NCI-H1694 (cell line): ENCODE measurements at regions not wholly inside any gene's neighbourhood (a gene's known extent, or its start where the extent isn't known, plus 50 kb on each side); places are given as distances from the start of the nearest gene placed in this dataset.

ENCODE experiments used
- DNase-seq: peaks from one replicate; lab custom pipeline; 2025; lab: John Stamatoyannopoulos, UW

DNA sequence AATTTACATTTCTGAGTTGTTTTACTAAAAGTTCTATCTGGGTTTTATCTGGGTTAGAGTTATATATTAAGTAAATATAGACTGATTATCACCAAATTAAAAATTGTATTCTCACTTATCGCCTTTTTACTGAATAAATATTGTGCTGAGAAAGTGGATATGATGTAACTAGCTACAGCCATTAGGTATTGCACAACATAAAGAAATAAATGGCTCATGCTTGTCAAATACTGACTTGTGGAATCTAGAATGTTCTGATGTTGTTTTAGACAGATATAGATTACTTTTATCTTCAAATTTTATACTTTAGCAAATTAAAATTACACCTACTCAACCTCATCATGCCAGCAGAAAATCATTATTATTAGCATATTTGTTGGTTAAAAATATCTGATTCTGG lies 1277.1 kb upstream of the MIR17HG start:
- DNase-seq, result no peak

DNA sequence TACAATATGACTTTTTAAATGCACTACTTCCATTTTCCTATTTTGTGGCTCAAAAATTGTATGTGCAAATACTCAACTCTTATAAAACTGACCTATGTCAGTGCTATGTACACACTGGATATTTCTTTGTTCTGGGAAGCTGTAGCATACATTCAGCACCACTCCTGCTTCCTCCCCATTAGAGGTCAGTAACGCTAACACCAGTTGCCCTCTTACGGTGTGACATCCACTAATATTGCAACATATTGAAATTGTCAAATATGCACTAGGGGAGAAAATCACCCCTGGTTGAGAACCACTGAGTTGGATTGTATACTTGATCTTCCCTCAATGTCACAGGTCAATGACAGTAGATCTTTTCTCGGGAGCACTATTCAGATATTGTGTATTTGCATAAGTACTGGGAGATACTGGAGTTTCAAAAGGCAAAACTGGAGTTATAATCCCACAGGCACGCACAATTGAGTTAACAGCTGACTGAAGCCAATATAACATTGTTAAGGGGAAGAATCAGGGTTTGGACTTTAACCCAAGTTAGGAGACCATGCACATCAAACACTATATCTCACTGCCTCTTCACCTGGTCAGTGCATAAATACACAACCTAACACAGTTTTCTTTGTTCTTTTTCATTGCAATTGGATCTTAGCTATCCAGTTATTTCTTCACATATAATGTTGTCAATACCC lies 1276.5 kb upstream of the MIR17HG start:
- DNase-seq, result no peak

DNA sequence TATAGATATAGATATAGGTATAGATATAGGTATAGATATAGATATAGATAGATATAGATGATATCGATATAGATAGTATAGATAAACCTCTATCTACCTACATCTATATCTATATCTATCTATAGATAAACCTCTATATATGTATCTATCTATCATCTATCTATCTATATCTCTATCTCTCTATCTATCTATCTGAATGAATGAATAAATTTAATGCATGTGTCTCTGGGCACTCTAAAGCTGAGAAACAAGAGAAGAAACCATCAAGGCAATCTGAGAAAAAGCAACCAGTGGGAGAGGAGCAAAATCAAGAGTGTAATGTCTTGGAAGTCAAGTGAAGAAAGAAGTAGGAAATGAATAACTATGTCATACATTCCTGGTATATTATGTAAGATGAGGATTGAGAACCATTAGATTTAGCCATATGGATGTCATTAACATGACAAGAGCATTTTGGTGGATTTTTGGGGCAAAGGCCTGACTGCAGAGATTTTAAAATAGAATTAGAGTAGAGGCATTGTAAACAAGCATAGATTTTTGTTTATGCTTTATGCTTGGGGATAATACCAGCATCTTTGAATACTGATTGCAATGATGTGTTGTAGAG lies 1262.7 kb upstream of the MIR17HG start:
- DNase-seq, result no peak

DNA sequence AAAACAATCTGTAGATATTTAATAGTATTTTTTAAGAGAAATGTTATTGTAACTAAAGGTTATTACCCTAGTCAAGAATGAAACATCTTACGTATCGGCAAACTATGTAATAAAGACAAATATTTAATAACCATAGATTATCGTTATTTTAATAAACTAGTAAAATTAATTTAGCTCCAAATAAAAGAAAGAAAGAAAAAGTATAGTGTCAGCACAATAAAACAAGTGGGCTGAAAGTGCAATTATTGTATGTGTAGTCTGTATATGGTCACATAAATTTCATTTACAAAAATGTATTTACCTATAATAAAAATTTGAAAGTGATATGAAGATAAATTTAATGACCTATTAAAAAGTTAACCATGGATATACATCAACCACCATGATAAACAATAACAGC lies 1258.4 kb upstream of the MIR17HG start:
- no peak for DNase-seq

DNA sequence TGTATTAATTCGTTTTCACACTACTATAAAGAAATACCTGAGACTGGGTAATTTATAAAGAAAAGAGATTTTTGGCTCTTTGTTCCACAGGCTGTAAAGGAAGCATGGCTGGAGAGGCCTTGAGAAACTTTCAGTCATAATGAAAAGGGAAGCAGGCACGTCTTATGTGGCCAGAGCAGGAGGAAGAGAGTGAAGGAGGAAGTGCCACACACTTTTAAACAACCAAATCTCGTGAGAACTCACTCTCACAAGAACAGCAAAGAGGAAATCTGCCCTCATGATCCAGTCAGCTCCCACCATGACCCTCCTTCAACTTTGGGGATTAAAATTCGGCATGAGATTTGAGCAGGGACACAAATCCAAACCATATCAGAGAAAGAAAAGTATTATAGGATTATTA lies 1255.9 kb upstream of the MIR17HG start:
- no peak for DNase-seq

DNA sequence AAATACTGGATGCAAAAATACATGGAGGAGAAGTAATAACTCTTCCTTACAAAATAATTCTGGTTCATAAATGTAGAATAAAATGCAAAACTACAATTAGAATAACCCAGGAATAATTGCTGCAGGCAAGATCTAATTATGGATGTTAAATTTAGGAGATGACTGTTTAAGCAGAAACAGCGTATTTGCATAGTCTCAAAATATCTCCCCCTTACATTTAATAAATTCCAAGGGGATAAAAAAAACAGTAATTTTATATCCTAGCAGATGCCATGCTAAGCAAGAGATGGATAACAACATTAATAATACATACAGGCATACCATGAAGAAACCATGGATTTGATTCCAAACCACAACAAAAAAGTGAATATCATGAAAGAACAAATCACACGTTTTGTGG lies 1253.1 kb upstream of the MIR17HG start:
- no peak for DNase-seq

DNA sequence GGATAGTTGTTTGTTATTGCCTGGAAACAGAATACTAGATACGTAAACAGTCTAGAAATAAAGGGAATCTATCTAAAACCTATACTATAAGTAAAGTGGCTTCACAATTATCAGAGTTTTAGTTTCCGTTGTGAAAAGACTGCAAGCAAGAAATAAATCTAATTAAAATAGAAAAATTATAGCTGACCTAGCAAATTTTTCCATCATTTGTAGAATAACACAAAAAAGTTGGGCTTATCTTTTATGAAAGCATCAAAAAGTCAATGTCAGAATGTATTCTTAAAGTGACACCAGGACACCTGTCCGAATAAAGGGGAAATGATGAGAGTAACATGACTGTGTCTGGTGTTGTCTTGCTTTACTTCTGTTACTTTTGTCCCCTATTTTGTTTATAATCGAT lies 1248.9 kb upstream of the MIR17HG start:
- no peak for DNase-seq

DNA sequence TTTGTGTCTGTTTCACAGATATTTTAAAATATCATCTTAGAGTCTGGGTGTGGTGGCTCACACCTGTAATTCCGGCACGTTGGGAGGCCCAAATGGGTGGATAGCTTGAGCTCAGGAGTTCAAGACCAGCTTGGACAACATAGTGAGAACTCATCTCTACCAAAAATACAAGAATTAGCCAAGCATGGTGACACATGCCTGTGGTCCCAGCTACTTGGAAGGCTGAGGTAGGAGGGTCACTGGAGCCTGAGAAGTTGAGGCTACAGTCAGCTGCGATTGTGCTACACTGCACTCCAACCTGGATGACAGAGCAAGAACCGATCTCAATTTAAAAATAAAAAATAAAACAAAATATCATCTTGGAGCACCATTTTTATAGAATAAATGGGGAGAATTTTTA lies 1247.6 kb upstream of the MIR17HG start:
- DNase-seq, result no peak

DNA sequence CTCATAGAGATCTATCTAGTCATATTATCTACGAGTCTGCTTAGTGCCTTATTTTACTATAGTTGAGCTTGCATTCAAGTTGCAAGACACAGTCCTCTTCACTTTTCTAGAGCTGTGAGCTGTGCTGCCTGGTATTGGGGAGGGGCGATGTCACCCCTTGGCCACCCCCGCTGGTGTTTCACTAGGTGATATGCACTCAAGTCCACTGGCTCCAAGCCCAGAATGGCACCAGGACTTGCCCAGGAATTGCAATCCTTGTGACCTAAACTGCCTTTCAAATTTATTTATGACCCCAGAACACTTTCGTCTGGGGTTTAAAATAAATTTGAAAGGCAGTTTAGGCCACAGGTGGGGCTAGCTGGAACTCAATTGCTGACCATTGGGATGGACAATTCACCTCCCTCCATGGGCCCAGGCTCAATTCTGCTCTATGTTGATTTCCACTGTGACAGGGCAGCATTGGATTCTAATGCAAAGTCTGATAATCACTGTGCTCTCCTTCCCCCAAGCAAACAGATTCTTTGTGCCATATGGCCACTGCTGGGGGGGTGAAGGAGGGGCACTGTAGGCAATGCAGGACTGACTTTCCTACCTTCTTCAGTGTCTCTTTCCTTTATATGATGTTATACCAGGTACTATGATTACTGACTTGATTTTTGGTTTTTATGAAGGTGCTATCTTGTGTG lies 1244.2 kb upstream of the MIR17HG start:
- no peak for DNase-seq

DNA sequence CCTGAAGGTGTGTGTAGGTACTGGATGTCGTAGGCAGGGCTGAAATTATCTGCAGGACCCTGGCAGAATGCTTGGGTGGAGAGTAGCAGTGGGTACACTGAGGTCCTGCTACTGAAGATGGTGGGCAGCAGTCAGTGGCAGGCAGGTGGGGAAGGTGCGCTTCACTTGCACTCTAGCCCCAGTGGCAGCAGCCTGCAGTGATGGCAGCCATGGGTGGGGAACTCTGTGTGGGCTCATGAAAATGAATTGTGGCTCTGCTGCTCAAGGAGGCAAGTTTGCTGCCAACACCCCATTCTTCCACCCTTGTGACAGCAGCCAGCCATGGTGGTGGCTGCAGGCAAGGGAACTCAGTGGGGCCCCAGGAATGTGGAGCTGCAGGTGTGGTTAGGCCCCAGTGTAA lies 1242.7 kb upstream of the MIR17HG start:
- DNase-seq, result no peak

DNA sequence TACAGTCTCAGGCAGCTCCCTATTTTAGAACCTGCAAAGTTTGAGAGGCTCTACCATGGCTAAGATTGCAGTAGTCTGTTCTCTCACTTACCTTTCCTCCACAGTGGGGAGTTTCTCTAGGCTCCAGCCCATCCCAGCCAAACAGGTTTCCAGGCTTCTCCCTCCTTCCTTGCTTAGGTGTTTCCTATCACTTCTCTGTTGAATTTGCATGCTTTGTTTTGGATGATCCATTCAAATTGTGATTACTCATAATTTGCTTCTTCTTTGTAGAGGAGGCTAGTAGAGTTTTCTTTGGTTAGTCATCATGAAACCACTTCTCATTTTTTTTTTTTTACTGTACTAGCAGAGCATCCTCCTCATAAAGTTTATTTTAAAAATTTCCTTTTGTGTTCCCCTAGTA lies 1242.2 kb upstream of the MIR17HG start:
- no peak for DNase-seq

DNA sequence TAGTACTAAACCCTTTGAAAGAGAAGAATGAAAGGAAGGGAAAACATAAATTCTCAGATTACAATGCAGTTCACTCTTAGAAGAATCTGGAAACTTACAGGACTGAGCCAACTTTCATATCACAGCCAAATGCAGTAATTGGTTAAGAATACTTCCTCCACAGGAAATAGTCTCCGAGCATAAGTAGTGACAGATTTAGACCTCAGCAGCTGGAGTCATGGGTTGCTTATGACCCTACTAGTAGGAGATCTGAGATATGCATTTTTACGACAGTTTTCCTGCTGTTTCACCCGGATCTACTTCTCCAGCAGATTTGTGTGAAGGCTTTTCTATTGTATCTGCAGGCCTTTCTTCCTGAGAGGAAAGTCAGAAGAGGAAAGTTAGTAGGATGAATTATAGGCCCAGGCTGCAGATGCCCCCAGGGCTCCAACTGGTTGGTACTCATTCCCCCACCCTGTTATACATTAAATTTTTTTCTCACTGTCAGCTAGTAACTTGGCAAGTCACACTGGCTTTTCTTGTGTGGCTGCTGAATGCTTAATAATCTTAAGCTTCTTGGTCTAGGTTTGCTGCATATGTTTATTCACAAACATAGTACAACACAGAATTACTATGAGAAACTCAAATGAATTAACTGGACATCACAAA lies 1241.5 kb upstream of the MIR17HG start:
- no peak for DNase-seq

DNA sequence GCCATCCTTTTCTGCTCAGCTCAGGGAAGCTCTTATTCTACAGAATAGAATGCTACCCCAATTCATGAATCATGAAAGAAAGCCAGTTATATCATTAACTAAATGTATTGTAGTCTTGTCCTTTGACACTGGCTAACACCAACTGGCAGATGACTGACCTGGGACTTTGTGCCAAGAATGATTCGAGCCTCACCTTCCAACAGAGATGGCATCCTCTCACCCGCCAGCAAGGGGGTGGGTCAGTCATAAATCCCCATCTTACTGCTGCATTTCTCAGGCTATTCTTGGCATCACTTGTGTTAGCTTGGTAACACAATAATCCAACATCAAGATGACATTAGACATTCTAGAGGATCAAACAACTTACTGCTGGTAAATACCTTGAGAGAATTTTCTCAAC lies 1239.8 kb upstream of the MIR17HG start:
- no peak for DNase-seq

DNA sequence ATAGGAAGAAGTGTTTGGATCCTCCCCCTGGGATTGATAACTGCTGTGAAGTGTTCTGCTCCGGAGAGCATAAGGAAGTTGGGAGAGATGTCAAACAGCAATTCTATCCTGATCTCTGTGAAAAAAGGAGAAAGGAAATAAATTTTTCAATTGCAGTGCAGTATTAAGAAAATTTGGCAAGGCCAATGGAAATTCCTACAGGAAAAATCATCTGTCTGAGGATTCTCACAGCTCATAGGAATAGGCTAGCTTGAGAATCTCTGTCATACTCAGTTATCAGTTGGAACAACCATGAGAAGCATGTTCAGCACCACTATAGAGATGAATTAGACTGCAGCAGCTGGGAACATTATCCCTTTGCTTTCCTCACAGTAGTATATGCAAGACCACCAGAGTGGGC lies 1238.9 kb upstream of the MIR17HG start:
- DNase-seq, result no peak

DNA sequence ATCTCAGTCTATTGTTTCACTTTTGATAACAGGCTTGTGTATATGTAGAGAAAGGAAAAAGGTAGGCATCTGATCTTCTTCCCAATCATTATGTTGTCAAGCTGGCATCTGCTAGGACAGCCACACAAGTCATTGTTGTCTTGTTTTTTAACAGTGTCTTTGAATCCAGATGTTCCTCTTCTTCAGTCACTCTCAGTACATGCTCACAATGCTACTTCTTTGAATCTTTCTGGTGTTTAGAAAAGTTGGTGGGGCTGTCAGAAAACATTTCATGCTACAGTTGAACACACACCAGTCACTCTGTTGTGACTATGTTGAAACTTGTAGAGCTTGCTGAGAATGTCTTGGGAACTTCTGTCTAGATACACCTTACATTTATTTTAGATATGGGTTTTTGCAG lies 1231.4 kb upstream of the MIR17HG start:
- no peak for DNase-seq

DNA sequence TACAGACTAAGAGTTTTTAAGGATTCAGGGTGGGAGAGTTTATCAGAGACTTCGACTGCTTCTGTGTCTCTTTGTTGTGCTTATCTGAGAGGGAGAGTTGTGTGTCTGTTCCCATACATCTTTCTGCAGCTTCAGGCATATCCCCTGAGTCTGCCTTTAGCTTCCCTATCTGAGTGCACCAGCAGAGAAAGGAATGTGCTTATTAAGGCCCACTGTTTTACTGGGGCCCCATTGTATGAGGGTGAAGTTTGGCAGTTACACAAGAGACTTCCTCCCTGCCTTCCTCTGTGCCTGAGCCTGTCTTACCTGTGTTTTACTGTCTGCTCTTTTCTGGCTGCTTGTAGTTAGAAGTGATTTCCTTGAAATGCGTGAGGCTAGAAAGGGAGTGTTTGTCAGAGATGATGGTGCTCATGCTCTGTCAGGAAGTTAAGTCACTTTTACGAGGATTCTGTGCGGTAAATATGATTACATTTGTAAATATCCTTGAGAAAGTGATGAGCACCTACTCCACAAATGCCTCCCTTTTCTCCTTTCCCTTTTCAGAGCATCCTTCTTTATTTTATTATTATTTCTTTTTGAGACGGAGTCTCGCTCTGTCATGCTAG lies 1228.9 kb upstream of the MIR17HG start:
- no peak for DNase-seq

DNA sequence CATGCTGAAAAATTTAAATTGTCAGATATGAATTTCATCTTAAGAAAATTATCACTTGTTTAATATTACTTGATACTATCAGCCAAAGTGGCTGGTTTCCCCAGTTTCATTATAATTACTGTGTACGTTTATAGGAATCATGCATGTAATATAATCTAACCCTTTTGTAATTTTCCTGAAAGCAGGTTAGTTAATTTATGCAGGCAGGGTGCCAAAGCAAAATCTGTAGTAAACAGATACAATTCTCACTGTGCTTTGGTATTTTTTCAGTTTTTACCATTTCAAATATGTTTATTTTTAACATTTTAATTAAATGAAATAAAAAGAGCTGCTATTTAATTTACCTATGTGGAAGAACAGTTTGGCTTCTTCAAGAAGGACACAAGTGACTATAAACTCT lies 1227.5 kb upstream of the MIR17HG start:
- DNase-seq, result no peak

DNA sequence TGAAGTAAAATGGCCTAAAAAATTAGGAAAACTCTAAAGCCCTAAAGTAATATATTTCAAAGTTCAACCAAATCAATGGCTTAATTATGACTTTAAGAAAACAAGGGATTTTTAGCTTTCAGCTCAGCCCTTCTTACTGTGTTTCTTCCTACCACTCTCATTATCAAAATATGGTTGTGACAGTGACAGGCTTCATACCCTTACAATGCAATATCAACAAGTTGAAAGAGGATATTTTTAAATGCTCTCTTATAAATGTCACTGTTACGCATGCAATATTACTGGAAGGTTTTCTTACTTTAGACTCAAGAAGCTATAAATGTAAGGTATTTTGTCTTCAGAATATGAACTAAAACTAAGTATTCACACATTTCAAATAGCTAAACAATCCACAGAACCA lies 1225.7 kb upstream of the MIR17HG start:
- DNase-seq, result no peak

DNA sequence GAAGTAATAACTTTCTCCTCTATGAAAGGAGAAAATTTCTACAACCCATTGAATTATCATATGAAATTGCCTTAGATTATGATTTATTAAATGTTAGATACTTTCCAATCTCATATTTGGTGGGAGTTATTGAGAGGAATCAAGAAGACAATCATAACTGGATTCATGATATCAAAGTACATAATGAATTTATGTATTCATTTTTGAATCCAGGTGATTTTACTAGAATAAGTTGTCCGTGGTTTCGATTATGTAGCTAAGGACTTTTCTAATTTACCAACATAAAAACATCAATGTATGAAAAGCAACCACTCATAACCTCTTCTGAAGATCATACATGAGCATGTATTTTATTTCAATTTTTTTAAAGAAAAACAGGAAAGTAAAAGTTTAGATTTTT lies 1225.0 kb upstream of the MIR17HG start:
- no peak for DNase-seq

DNA sequence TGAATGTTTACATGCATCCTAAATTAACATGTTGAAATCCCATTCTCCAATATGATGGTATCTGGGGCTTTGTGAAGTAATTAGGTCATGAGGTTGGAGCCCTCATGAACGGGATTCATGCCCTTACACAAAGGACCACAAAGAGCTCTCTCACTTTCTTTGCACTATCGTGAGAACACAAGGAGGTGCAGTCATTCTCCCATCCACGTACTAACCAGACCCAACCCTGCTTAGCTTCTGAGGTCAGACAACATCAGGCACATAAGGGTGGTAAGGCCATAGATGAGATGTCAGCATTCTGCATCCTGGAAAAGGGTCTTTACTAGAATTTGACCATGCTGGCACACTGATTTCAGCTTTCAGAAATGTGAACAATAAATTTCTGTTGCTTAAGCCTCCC lies 1211.9 kb upstream of the MIR17HG start:
- no peak for DNase-seq

DNA sequence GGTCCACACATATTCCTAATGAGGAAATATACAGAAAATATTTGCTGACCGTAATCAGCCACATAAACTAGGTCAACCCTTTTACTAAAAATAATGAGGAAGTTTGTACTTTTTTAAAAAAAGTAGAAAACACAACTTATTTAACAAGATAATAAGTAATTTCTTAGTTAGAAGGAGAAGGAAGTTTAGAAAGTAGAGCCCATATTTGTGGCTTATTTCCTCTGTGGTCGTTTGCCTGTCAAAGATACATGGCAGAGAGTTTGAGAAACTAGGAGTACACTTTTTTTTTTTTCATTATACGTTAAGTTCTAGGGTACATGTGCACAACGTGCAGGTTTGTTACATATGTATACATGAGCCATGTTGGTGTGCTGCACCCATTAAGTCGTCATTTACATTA lies 1205.2 kb upstream of the MIR17HG start:
- no peak for DNase-seq

DNA sequence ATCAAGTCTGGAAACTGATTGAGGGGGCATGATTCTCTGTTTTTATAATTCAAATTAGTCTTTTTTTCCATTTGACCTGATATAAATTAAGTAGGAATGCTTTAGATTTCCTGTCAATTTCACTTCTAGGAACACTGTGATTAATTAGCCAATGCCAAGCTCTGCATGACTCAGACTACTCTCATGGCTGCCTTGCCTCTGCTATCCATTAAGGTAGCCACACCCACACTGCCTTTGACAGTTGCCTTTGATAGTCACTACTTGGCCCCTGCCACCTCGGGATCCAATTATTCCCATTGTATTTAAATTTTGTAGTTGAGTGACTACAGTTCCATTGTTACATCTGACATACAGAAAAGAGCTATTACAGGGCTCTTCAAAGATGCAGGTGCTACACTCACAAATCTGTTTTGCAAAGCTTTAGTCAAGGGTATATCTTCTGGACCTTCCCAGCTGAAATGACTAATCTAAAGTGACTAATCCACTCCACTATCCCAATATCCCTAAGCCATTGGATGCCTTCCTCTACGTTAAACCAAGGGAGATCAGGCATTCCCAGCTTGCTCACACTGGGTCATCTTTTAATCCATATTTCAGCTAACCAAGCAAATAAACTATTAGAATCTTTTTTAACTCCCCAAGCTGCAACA lies 1193.1 kb upstream of the MIR17HG start:
- DNase-seq, result no peak
